Suprapubic skin (tissue), 4 donors: ENCODE measurements at regions not wholly inside any gene's neighbourhood (a gene's known extent, or its start where the extent isn't known, plus 50 kb on each side); places are given as distances from the start of the nearest gene placed in this dataset.

Experiments
- POLR2A ChIP-seq, 2 donors: fragments of 450-650 bp; IDR thresholded peaks; one replicate each; pipeline ENCODE4 v1.6.1; 2017; ENCODE audit warnings: antibody characterized with exemption in 2 of 2, mild to moderate bottlenecking in 2 of 2, moderate library complexity in 2 of 2
- POLR2AphosphoS5 ChIP-seq, 3 donors: sonication (generic); formaldehyde crosslinking; IDR thresholded peaks; one replicate each; pipeline ENCODE4 v1.6.1; 2017; ENCODE audit warnings: antibody characterized with exemption in 3 of 3

- TF ChIP-seq POLR2A (IDR thresholded peaks at IDR 0.05), result no peak
- no peak for TF ChIP-seq POLR2AphosphoS5 (IDR thresholded peaks at IDR 0.05)
Measured at GRCh38 chr5:103498800-103499551, 63.6 kb downstream of the NUDT12 start.
